WERI-Rb-1 (cell line): ENCODE measurements at regions not wholly inside any gene's neighbourhood (a gene's known extent, or its start where the extent isn't known, plus 50 kb on each side); places are given as distances from the start of the nearest gene placed in this dataset.

Experiments
- DNase-seq: peaks from one replicate; pipeline ENCODE4 v3.0.0-alpha.2; 2020
- H3K27ac ChIP-seq: fragments of 250-450 bp; sonication (Bioruptor Pico); 2 replicates; pipeline ENCODE4 v1.5.1; 2020; ENCODE audit warnings: mild to moderate bottlenecking, moderate library complexity
- H3K27me3 ChIP-seq: fragments of 250-450 bp; sonication (Bioruptor Pico); 2 replicates; pipeline ENCODE4 v1.5.1; 2021; ENCODE audit warnings: mild to moderate bottlenecking, low read depth, moderate library complexity; ENCODE audit not compliant: insufficient read depth, severe bottlenecking
- H3K36me3 ChIP-seq: fragments of 250-450 bp; sonication (Bioruptor Pico); 2 replicates; pipeline ENCODE4 v1.5.1; 2020; ENCODE audit warnings: mild to moderate bottlenecking, moderate library complexity
- H3K4me3 ChIP-seq: 2 replicates; pipeline ENCODE4 v1.5.1; 2011; ENCODE audit warnings: low read depth, mild to moderate bottlenecking, control low read depth, low read length
- H3K9me3 ChIP-seq: fragments of 250-450 bp; sonication (Bioruptor Pico); 2 replicates; pipeline ENCODE4 v1.5.1; 2021; ENCODE audit warnings: mild to moderate bottlenecking, moderate library complexity; ENCODE audit not compliant: severe bottlenecking
- CTCF ChIP-seq: IDR thresholded peaks from 2 replicates; pipeline ENCODE4 v1.5.1; 2011; ENCODE audit warnings: low read depth, mild to moderate bottlenecking, control low read depth, inconsistent platforms, low read length

- H3K27me3 ChIP-seq, result no peaks in the 10 kb centered on the region
- H3K9me3 ChIP-seq, result peaks cover 16% of the 10 kb centered on the region
- H3K36me3 ChIP-seq, result no peaks in the 10 kb centered on the region
- no peak overlapping the region for H3K4me3 ChIP-seq
- no peak overlapping the region for H3K27ac ChIP-seq
- no peak for DNase-seq
- TF ChIP-seq CTCF, result no peak
Observed at GRCh38 chr22:45072322-45072903, 62.6 kb upstream of the PHF21B start.

- H3K36me3 ChIP-seq, result no peaks in the 10 kb centered on the region
- no peak overlapping the region for H3K27ac ChIP-seq
- no peak overlapping the region for H3K4me3 ChIP-seq
- no peak for DNase-seq
- H3K9me3 ChIP-seq, result peaks cover 13% of the 10 kb centered on the region
- no peaks in the 10 kb centered on the region for H3K27me3 ChIP-seq
- no peak for TF ChIP-seq CTCF
Observed at GRCh38 chr22:45073064-45073463, 63.3 kb upstream of the PHF21B start.

- no peaks in the 10 kb centered on the region for H3K27me3 ChIP-seq
- H3K9me3 ChIP-seq, result peaks cover 15% of the 10 kb centered on the region
- TF ChIP-seq CTCF, result no peak
- no peak overlapping the region for H3K4me3 ChIP-seq
- DNase-seq, result peak; percentile 68
- no peaks in the 10 kb centered on the region for H3K36me3 ChIP-seq
- no peak overlapping the region for H3K27ac ChIP-seq
Observed at GRCh38 chr22:45077286-45077685, 67.5 kb upstream of the PHF21B start.

- H3K36me3 ChIP-seq, result no peaks in the 10 kb centered on the region
- DNase-seq, result no peak
- H3K27me3 ChIP-seq, result no peaks in the 10 kb centered on the region
- peaks cover 15% of the 10 kb centered on the region for H3K9me3 ChIP-seq
- no peak overlapping the region for H3K4me3 ChIP-seq
- TF ChIP-seq CTCF, result no peak
- no peak overlapping the region for H3K27ac ChIP-seq
Observed at GRCh38 chr22:45077826-45078334, 68.1 kb upstream of the PHF21B start.

GRCh38 chr22:45082795-45083194 lies 73.0 kb upstream of the PHF21B start:
- no peak overlapping the region for H3K27ac ChIP-seq
- no peak for DNase-seq

More at GRCh38 chr22:45082795-45083194, 73.0 kb upstream of the PHF21B start:
- Histone ChIP-seq H3K4me3 (no peak overlapping the region), H3K9me3 (peaks cover 3% of the 10 kb centered on the region), H3K27me3 (no peaks in the 10 kb centered on the region), H3K36me3 (no peaks in the 10 kb centered on the region)
- TF ChIP-seq CTCF, result peak; percentile 54
